BLaER1 treated with 17β-estradiol and CSF1 and Interleukin-3, amounts not matched to agents 10 nM and 100 nM (cell line): ENCODE measurements at regions not wholly inside any gene's neighbourhood (a gene's known extent, or its start where the extent isn't known, plus 50 kb on each side); places are given as distances from the start of the nearest gene placed in this dataset.

Source experiments
- H3K27ac ChIP-seq, 11 experiments: shearing (Covaris generic); formaldehyde crosslinking; 2 replicates each; pipeline ENCODE4 v1.8.1; 2022
- H3K27me3 ChIP-seq, 11 experiments: shearing (Covaris generic); formaldehyde crosslinking; 2 replicates each; pipeline ENCODE4 v1.8.1; 2022
- H3K36me3 ChIP-seq, 11 experiments: shearing (Covaris generic); formaldehyde crosslinking; 2 replicates each; pipeline ENCODE4 v1.8.1; 2022
- H3K4me1 ChIP-seq, 10 experiments: shearing (Covaris generic); formaldehyde crosslinking; 2 replicates each; pipeline ENCODE4 v1.8.1; 2022
- H3K4me2 ChIP-seq, 11 experiments: shearing (Covaris generic); formaldehyde crosslinking; 2 replicates each; pipeline ENCODE4 v1.8.1; 2022
- H3K4me3 ChIP-seq, 10 experiments: shearing (Covaris generic); formaldehyde crosslinking; 2 replicates each; pipeline ENCODE4 v1.8.1; 2022
- H3K9ac ChIP-seq, 11 experiments: shearing (Covaris generic); formaldehyde crosslinking; 2 replicates each; pipeline ENCODE4 v1.8.1; 2022
- H3K9me3 ChIP-seq, 11 experiments: shearing (Covaris generic); formaldehyde crosslinking; replicated peaks in 1 of 11; 2 replicates each; pipeline ENCODE4 v1.8.1; 2022
- H4K20me1 ChIP-seq, 11 experiments: shearing (Covaris generic); formaldehyde crosslinking; 2 replicates each; pipeline ENCODE4 v1.8.1; 2022
- Cebpa-rat ChIP-seq, 11 experiments: shearing (Covaris generic); IDR thresholded peaks; 2 replicates each; pipeline ENCODE4 v1.8.1; 2022

- TF ChIP-seq Cebpa-rat (IDR thresholded peaks at IDR 0.05), result no peak
- H4K20me1 ChIP-seq, result no peaks in the 10 kb centered on the region
- no peaks in the 10 kb centered on the region for H3K36me3 ChIP-seq
Observed at GRCh38 chr17:71667661-71668060, 453.2 kb upstream of the SOX9 start.

GRCh38 chr17:71668807-71669206, 452.0 kb upstream of the SOX9 start:
- no peaks in the 10 kb centered on the region for H4K20me1 ChIP-seq
- no peak for TF ChIP-seq Cebpa-rat (IDR thresholded peaks at IDR 0.05)

More at GRCh38 chr17:71667661-71668060, 453.2 kb upstream of the SOX9 start:
- Histone ChIP-seq H3K4me2 (no peak overlapping the region), H3K4me3 (no peak overlapping the region), H3K27ac (no peak overlapping the region), H3K27me3 (no peaks in the 10 kb centered on the region), H3K4me1 (peaks cover 0 to 5% (median 0%) of the 10 kb centered on the region in 10 experiments; a peak in 1 of 20 replicates), H3K9ac (no peak overlapping the region), H3K9me3 (peaks cover 0 to 11% (median 0%) of the 10 kb centered on the region in 11 experiments; a peak in 3 of 22 replicates)

DNA sequence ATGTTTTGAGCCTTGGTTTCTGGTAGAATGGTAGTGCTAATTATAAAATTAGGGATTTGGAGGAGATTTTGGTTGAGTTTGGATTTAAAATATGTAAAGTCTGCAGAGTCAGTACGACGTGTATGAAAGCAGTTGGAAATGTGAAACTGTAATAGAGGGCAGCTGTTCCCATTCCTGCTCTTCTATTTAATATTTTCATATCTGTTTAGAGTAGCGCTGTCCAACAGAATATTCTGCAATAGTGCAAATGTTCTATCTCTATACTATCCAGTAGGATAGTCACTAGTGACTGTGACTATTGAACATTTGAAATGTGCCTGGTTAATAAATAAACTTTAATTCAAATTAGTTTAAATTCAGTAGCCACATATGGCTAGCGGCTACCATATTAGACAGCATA, 443.4 kb upstream of the SOX9 start:
- TF ChIP-seq Cebpa-rat (IDR thresholded peaks at IDR 0.05), result no peak
- Histone ChIP-seq H3K27me3 (no peaks in the 10 kb centered on the region), H3K4me3 (no peak overlapping the region), H3K4me2 (no peak overlapping the region), H3K4me1 (no peaks in the 10 kb centered on the region), H3K27ac (no peak overlapping the region), H4K20me1 (no peaks in the 10 kb centered on the region), H3K9me3 (no peaks in the 10 kb centered on the region), H3K36me3 (no peaks in the 10 kb centered on the region), H3K9ac (no peak overlapping the region)

More at GRCh38 chr17:71668807-71669206, 452.0 kb upstream of the SOX9 start:
- Histone ChIP-seq H3K9me3 (peaks cover 0 to 11% (median 0%) of the 10 kb centered on the region in 11 experiments; a peak in 3 of 22 replicates), H3K4me3 (no peak overlapping the region), H3K4me1 (peaks cover 0 to 5% (median 0%) of the 10 kb centered on the region in 10 experiments; a peak in 1 of 20 replicates), H3K27ac (no peak overlapping the region), H3K9ac (no peak overlapping the region), H3K27me3 (no peaks in the 10 kb centered on the region), H3K36me3 (no peaks in the 10 kb centered on the region), H3K4me2 (no peak overlapping the region)

DNA sequence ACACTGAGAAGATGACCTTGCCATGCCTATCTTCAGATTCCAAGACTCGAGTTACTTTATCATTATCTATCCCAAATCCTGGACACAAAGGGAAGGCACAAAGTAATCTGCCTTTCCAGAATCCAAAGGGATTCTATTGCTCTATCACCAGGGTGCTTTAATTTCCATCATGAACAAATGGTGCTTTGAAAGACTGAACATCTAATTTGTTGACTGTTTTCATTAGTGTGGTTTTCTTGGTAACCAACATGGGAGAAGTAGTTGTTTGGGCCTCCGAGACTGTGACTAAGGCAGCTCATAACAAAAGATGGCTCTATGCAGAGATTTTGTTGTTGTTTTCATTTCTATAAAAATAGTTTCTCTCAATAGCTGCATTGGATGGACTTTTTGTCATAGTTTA, 441.0 kb upstream of the SOX9 start:
- Histone ChIP-seq H4K20me1 (no peaks in the 10 kb centered on the region), H3K4me3 (no peak overlapping the region), H3K27ac (no peak overlapping the region), H3K4me2 (no peak overlapping the region), H3K9ac (no peak overlapping the region), H3K9me3 (no peaks in the 10 kb centered on the region), H3K4me1 (no peaks in the 10 kb centered on the region), H3K27me3 (no peaks in the 10 kb centered on the region), H3K36me3 (no peaks in the 10 kb centered on the region)
- no peak for TF ChIP-seq Cebpa-rat (IDR thresholded peaks at IDR 0.05)

- Histone ChIP-seq H3K4me3 (no peak overlapping the region), H3K4me1 (no peaks in the 10 kb centered on the region), H3K9ac (no peak overlapping the region), H3K9me3 (no peaks in the 10 kb centered on the region), H3K36me3 (no peaks in the 10 kb centered on the region), H3K4me2 (no peak overlapping the region), H3K27me3 (no peaks in the 10 kb centered on the region), H4K20me1 (no peaks in the 10 kb centered on the region), H3K27ac (no peak overlapping the region)
- TF ChIP-seq Cebpa-rat (IDR thresholded peaks at IDR 0.05), result no peak
Observed at GRCh38 chr17:71681427-71682173, 439.2 kb upstream of the SOX9 start.

DNA sequence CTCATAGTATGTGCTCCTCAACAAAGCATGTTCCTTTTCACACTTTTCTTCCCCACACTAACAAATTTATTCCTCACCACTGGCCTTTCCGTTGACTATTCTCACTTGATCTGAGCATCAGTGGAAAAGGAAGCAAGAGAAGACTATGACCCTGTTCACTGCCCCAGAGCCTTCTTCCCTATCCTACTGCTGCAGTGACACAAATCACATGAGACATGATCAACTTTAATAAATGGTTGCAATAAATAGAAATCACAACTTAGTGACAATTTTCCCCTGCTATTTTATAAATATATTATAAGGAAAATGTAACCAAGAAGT, 438.7 kb upstream of the SOX9 start:
- Histone ChIP-seq H3K9ac (no peak overlapping the region), H3K27ac (no peak overlapping the region), H3K9me3 (no peaks in the 10 kb centered on the region), H3K4me2 (no peak overlapping the region), H3K36me3 (no peaks in the 10 kb centered on the region), H3K4me1 (no peaks in the 10 kb centered on the region), H3K4me3 (no peak overlapping the region), H4K20me1 (no peaks in the 10 kb centered on the region), H3K27me3 (no peaks in the 10 kb centered on the region)
- no peak for TF ChIP-seq Cebpa-rat (IDR thresholded peaks at IDR 0.05)

DNA sequence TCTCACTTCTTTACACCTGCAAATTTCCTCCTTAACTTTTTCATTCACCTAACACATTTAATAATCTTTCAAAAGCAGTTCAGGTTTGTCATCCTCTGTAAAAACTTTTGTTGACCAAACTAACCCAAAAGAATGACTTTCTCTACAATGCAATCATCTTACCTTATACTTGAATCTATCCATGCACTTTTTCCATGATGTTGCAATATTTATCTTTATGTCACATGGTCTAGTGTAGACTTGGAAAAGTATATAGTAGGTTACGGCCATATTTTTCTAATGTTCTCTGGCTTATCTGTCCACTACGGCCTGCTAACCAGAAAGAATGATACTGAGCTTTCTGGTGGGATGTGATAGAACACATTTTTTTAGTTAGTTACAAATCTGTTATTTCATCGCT, 431.0 kb upstream of the SOX9 start:
- H3K9ac ChIP-seq, result no peak overlapping the region
- no peaks in the 10 kb centered on the region for H3K27me3 ChIP-seq
- H4K20me1 ChIP-seq, result no peaks in the 10 kb centered on the region
- H3K4me1 ChIP-seq, result no peaks in the 10 kb centered on the region
- no peak overlapping the region for H3K4me3 ChIP-seq
- no peaks in the 10 kb centered on the region; a peak in 1 of 22 replicates for H3K9me3 ChIP-seq
- H3K4me2 ChIP-seq, result no peak overlapping the region
- H3K36me3 ChIP-seq, result no peaks in the 10 kb centered on the region
- H3K27ac ChIP-seq, result no peak overlapping the region
- no peak for TF ChIP-seq Cebpa-rat (IDR thresholded peaks at IDR 0.05)

GRCh38 chr17:71699907-71700306, 420.9 kb upstream of the SOX9 start:
- Histone ChIP-seq H3K36me3 (no peaks in the 10 kb centered on the region), H3K27me3 (no peaks in the 10 kb centered on the region), H3K4me1 (peaks cover 0 to 5% (median 0%) of the 10 kb centered on the region in 10 experiments; a peak in 1 of 20 replicates), H3K27ac (no peak overlapping the region), H3K9me3 (no peaks in the 10 kb centered on the region), H3K9ac (no peak overlapping the region), H3K4me2 (no peak overlapping the region), H3K4me3 (no peak overlapping the region), H4K20me1 (no peaks in the 10 kb centered on the region)
- no peak for TF ChIP-seq Cebpa-rat (IDR thresholded peaks at IDR 0.05)

DNA sequence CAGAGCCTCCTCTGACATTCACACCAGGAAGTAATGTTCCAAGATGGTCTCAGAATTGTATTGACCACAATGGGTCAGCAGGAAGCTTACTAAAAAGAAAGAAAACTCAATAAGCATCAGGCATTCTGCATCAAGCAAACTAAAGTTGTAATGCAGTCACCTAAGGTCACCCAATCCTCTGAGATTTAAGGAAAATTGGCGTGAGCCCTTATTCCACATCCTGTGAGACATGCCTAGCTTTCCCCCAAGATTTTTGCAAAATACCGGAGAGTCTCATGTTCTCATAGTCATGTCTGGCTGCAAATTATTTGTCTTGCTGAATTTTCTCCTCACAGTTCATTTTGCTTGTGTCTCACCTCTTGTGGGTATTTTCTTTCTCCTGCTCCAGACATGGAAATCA, 417.1 kb upstream of the SOX9 start:
- Histone ChIP-seq H3K27ac (no peak overlapping the region), H3K36me3 (no peaks in the 10 kb centered on the region), H3K9me3 (no peaks in the 10 kb centered on the region), H3K4me3 (no peak overlapping the region), H3K27me3 (no peaks in the 10 kb centered on the region), H3K9ac (no peak overlapping the region), H3K4me1 (no peaks in the 10 kb centered on the region), H4K20me1 (no peaks in the 10 kb centered on the region), H3K4me2 (no peak overlapping the region)
- no peak for TF ChIP-seq Cebpa-rat (IDR thresholded peaks at IDR 0.05)

GRCh38 chr17:71709271-71709890, 411.4 kb upstream of the SOX9 start:
- no peak overlapping the region for H3K27ac ChIP-seq
- H3K4me1 ChIP-seq, result peaks cover 0 to 10% (median 0%) of the 10 kb centered on the region in 10 experiments; a peak in 3 of 20 replicates
- H3K36me3 ChIP-seq, result no peaks in the 10 kb centered on the region
- H3K9me3 ChIP-seq, result no peaks in the 10 kb centered on the region
- TF ChIP-seq Cebpa-rat (IDR thresholded peaks at IDR 0.05), result no peak
- no peak overlapping the region for H3K4me3 ChIP-seq
- H3K9ac ChIP-seq, result no peak overlapping the region
- no peaks in the 10 kb centered on the region for H3K27me3 ChIP-seq
- H3K4me2 ChIP-seq, result no peak overlapping the region
- H4K20me1 ChIP-seq, result no peaks in the 10 kb centered on the region
